ENCODE measurements at regions not wholly inside any gene's neighbourhood (a gene's known extent, or its start where the extent isn't known, plus 50 kb on each side); places are given as distances from the start of the nearest gene placed in this dataset.

- TF ChIP-seq CTCF (IDR thresholded peaks at IDR 0.05) (no peak), EP300 (IDR thresholded peaks at IDR 0.05) (no peak), POLR2A (IDR thresholded peaks at IDR 0.05) (no peak), POLR2AphosphoS5 (IDR thresholded peaks at IDR 0.05) (no peak)
These were observed 221.8 kb downstream of the SNX18 start for GRCh38 chr5:54739371-54739770.
